LNCaP clone FGC (cell line): ENCODE measurements at regions not wholly inside any gene's neighbourhood (a gene's known extent, or its start where the extent isn't known, plus 50 kb on each side); places are given as distances from the start of the nearest gene placed in this dataset.

Experiments
- DNase-seq: peaks from one replicate; pipeline ENCODE4 v3.0.0-alpha.2; 2011; ENCODE audit warnings: low read depth
- H3K4me3 ChIP-seq: 2 replicates; pipeline ENCODE4 v1.5.1; 2011; ENCODE audit warnings: mild to moderate bottlenecking, low read depth, low read length, control low read depth
- CTCF ChIP-seq: IDR thresholded peaks from 2 replicates; pipeline ENCODE4 v1.5.1; 2012; ENCODE audit warnings: mild to moderate bottlenecking; ENCODE audit not compliant: control insufficient read depth, insufficient read depth; ENCODE audit errors: extremely low read depth

DNA sequence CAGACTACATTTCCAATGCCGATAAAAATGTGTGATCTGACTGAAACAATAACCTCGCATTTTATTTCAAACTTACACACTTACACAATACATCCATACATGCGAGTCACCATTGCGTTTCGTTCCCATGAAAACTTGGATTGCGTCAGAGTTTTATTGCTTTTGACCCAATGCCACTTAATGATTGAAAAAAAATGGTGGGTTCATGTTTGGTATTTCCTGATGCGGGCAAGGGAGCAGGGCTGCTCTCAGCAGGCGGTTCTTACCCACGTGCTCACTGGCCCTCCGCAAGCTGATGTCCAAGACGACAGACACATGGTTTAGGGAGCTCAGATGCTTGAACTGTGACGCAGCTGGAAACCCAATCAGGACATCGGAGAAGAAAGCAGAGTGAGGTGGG is 281.0 kb upstream of the SULF2 start:
- no peak for DNase-seq
- TF ChIP-seq CTCF: no peak
- H3K4me3 ChIP-seq: no peak overlapping the region

DNA sequence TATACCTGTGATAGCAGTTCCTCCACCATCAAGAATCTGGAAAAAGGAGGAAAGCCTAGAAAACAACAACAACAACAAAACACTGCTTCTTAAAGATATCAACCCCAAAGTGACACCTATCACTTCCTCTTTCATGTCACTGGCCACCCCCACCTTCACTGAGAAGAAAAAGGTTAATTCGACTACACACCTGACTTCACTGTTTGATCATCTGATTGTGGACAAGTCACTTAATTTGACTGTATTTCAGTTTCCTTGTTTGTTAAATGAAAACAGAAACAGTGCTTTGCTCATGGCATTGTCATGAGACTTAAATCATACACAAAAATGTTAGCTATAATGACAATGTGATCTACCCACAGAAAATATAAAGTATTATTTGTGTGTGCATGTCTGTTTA is 280.6 kb upstream of the SULF2 start:
- no peak overlapping the region for H3K4me3 ChIP-seq
- no peak for DNase-seq

GRCh38 chr20:48064929-48065328 is 279.6 kb upstream of the SULF2 start:
- no peak overlapping the region for H3K4me3 ChIP-seq
- no peak for TF ChIP-seq CTCF

More for the DNA sequence above, 280.6 kb upstream of the SULF2 start:
- TF ChIP-seq CTCF: no peak

DNA sequence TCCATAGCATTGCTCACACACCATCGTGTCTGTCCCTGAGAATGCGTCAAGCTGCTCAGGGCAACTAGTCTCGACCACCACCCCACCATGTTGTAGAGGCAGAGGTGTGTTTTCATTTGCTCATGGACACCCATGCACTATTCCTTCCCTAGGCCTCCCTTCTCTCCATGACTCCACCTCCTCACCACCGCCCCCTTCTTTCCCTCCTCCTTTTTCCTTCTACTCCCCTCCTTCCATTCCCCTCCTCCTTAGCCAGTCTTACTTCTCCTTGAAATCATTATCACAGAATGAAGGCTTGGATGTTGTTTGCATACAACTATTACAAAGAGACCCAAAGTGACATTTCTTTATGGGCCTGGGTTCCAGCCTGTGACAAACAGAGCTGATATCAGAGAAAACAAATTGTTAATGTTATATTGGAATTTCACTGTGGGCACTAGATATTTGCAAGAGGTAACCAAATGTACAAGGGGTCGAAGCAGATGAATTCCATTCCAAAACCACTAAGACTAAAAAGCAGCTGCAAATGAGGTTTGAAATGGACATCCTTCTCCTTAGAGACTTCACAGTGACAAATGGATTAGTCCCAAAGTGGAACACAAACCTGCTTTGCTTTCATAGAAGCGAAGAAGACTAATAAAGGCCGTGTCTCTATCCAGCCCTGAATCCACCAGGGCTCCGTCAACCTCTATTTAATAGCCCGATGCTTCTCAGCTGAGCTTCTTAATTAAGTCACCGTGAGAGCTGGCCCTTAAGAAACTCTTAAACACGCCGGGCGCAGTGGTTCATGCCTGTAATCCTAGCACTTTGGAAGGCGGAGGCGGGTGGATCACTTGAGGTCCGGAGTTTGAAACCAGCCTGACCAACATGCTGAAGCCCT is 275.8 kb upstream of the SULF2 start:
- DNase-seq: no peak
- no peak for TF ChIP-seq CTCF
- H3K4me3 ChIP-seq: no peak overlapping the region

More at GRCh38 chr20:48064929-48065328, 279.6 kb upstream of the SULF2 start:
- DNase-seq: no peak

- no peak for DNase-seq
- no peak overlapping the region for H3K4me3 ChIP-seq
- TF ChIP-seq CTCF: no peak
Observed at GRCh38 chr20:48058611-48059559, 273.6 kb upstream of the SULF2 start.

DNA sequence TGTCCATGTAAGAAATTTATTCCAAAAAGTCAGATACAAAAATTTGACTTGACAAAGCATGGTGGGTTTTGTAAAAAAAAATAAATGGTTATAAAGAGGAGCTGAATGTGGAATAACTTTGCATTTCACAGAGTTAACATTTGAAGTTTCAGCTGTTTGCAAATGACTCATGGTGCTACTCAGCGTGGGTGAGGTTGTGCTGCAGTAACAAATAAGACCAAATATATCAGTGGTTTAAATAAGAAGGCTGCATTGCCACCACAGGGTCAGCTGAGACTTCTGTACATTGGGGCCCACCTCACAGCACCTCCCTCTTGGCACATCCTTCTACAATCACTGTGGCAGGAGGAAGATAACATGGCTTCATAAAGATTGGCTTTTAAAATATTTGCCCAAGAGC is 272.5 kb upstream of the SULF2 start:
- H3K4me3 ChIP-seq: no peak overlapping the region
- DNase-seq: no peak
- no peak for TF ChIP-seq CTCF
